ENCODE measurements at regions not wholly inside any gene's neighbourhood (a gene's known extent, or its start where the extent isn't known, plus 50 kb on each side); places are given as distances from the start of the nearest gene placed in this dataset.

GRCh38 chr4:156505341-156505955 is 466.2 kb downstream of the PDGFC start:
- no peak for DNase-seq (ENCODE audit: extremely low read depth, low read depth)

GRCh38 chr4:156503119-156503518 is 468.5 kb downstream of the PDGFC start:
- no peak for DNase-seq (ENCODE audit: extremely low read depth, low read depth)

DNA sequence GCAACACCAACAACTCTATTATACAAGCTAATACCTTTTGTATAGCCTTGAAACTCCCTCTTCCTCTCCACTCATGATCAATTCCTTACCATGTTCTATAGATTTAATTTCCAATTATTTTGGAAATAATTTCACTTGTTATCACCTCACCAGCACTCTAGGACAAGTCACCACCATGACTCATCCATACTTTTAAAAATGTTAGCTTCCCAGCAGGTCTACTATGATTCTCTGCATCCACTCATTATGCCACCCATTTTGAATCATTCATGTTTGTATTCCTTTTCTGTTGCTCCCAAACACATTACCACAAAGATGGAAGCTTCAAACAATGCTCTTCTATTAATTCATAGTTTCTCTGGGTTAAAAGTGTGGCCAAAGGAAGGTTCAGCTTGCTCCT is 469.6 kb downstream of the PDGFC start:
- no peak for DNase-seq (ENCODE audit: extremely low read depth, low read depth)

DNA sequence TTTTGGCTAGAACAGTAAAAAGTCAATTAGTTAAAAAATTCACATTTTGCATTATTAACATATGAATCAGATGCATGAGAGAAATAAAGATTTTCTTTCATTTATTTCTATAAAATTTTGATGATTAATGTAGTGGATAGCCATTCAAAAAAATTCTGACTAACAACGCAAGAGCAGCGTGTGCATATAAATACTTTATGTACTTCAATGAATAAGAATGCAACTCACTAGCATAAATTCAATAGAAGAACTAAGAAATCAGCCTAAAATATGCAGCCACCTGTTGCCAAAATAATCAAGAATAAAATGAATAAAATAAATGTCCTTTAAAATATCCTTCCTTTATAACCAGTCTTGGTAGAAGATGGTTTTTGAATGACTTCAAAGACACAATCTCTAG is 471.9 kb downstream of the PDGFC start:
- no peak for DNase-seq (ENCODE audit: extremely low read depth, low read depth)

- no peak for DNase-seq (ENCODE audit: extremely low read depth, low read depth)
Measured at GRCh38 chr4:156497486-156497885, 474.1 kb downstream of the PDGFC start.

DNA sequence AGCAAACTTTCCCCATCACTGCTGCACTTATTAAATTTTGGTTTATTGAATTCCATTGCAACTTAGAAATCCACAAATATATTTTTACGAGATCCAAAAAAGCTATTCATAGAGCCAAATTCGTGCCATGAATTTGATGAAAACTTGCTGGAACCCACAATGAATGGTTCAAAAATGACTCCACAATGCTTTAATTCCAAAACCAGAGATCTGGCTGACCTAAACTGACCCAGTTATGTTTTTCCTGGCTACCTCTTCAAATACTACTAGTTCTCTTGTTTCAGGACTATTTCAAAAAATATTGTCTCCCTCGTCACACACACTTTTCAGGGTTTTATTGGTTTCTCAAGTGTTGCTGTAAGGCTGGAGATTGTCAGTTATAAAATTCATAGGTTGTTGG is 474.8 kb downstream of the PDGFC start:
- DNase-seq (ENCODE audit: extremely low read depth, low read depth) = no peak

- no peak for DNase-seq (ENCODE audit: extremely low read depth, low read depth)
Measured at GRCh38 chr4:156495836-156496235, 475.8 kb downstream of the PDGFC start.

GRCh38 chr4:156495091-156495490 is 476.5 kb downstream of the PDGFC start:
- DNase-seq (ENCODE audit: extremely low read depth, low read depth) = no peak

- DNase-seq (ENCODE audit: extremely low read depth, low read depth) = no peak
Measured at GRCh38 chr4:156493858-156494257, 477.7 kb downstream of the PDGFC start.

DNA sequence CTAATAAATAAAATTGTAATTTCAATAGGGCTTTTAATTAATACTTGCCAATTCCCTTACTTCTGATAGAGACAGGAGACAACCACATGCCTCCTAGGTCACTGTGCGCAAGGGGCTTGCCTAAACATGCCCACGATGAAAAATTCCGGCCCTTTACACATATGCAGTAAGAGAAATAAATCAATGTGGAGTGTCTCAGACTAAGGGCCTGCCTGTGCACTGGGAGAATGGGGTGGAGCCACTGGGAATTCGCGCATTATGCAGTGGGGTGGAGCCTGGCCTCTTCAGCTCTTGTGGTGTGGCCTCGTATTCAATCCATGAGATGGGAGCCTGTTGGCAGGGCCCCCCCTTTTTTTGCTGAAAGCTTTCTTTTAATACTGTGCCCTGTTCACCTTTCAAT is 484.5 kb downstream of the PDGFC start:
- DNase-seq (ENCODE audit: extremely low read depth, low read depth) = no peak

GRCh38 chr4:156481845-156482244 is 489.8 kb downstream of the PDGFC start:
- no peak for DNase-seq (ENCODE audit: extremely low read depth, low read depth)

GRCh38 chr4:156477636-156478035 is 494.0 kb downstream of the PDGFC start:
- DNase-seq (ENCODE audit: extremely low read depth, low read depth) = no peak

DNA sequence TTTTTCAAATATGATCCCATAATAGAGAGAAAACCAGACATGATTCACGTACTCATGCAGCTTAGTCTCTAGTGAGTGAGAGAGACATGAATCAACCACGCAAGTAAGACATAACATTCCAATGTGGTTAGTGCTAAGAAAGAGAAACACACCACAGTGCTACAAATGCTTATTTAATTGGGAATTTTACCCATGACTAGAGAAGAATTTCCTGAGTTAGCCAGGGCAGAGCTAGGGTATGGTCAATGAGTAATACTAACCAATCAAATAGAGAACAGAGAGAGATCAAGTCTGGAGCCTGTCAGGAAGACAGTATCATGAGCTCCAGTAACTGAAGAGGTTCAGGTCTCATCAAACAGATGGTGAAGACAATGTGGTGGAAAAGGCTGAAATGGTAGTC is 495.2 kb downstream of the PDGFC start:
- peak; percentile 45 for DNase-seq (ENCODE audit: extremely low read depth, low read depth)

DNA sequence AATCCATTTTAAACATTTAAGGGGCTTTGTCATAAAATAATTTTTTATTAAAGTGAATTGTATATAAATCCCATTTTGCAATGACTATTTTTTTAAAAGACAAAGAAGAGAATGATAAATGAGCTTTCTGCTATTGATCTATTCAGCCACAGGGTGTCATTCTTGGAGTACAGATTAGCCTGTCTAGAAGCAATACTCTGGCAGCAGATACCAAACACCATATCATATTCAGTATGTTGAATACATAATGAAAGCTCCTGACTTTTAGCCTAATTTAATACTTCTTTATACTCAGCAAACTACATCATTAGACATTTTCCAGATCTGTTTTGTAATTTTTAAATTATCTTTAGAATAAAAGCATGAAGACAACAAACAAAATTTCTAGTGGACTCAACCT is 496.3 kb downstream of the PDGFC start:
- peak; percentile 24 for DNase-seq (ENCODE audit: extremely low read depth, low read depth)

DNA sequence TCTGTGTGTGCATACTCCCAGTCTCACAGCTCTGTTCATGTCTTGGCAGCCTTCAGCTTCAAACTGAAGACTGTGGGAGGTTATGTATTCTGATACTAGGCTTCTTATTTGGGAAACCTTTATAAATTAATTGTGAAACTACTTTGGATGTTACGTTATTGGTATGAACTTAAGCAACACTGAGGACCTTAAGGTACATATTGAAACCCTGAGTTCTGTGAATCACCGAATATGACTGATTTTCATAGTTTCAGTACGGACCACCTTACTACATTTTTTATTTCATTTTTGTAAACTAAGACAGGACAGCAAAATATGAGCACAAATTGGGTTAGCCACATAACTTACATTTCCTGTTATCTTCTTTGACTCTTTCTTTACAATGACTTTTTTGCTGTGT is 498.4 kb downstream of the PDGFC start:
- no peak for DNase-seq (ENCODE audit: extremely low read depth, low read depth)

DNA sequence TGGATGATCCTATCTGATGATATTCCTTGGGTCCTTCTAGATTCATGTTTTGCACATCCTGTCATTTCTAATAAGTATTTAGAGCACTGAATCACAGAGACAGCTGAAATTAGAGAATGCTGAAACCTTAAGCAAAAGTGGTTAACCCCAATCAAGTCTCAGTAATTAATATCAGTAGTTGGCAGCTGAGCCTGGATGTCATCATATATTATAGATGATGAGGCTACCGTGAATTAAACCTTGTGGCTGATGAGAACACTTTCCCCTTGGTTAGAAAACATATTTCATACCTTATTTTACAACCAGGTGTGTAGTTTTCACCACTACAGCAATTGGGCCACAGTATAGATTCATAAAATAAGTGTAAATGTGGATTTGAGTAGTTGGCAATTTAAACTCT is 499.0 kb downstream of the PDGFC start:
- DNase-seq (ENCODE audit: extremely low read depth, low read depth) = no peak

DNA sequence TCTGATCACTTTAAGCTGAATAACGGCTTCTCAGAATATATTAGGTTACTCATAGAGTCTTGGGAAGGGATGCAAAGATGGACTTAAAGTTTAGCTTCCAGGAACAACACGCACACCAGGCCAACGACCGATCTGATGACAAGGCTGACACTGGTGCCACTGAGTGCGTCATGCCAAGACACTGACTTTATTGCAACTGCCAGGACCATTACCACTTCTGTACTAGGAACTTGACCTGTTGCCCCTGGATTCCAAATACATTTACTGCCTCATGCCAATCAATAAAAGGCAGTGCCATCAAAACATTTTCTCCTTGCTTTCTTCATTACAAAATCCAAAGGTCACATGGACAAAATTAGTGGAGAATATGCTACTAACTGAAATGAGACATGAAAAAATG is 505.9 kb upstream of the CTSO start:
- no peak for DNase-seq (ENCODE audit: extremely low read depth, low read depth)

DNA sequence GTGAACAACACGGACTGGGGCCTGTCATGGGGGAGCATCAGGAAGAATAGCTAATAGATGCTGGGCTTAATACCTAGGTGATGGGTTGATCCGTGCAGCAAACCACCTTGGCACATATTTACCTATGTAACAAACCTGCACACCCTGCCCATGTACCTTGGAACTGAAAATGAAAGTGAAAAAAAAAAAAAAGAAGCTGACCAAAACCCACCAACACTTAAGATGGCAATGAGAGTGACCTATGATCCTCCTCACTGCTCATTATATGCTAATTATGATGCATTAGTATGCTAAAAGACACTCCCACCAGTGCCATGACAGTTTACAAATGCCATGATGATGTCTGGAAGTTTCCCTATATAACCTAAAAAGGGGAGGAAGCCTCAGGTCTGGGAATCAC is 503.2 kb upstream of the CTSO start:
- no peak for DNase-seq (ENCODE audit: extremely low read depth, low read depth)

DNA sequence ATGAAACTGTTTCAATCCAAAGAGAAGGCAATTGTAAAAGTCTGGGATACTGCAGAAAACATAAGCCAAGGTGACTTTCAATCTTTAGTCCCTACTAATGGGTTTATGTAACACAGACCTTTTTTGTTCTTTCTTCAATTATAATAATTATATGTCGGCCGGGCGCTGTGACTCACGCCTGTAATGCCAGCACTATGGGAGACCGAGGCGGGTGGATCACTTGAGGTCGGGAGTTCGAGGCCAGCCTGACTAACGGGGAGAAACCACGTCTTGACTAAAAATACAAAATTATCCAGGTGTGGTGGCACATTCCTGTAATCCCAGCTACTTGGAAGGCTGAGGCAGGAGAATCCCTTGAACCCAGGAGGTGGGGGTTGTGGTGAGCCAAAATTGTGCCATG is 489.8 kb upstream of the CTSO start:
- DNase-seq (ENCODE audit: extremely low read depth, low read depth) = no peak

- no peak for DNase-seq (ENCODE audit: extremely low read depth, low read depth)
Measured at GRCh38 chr4:156442912-156443311, 489.2 kb upstream of the CTSO start.

DNA sequence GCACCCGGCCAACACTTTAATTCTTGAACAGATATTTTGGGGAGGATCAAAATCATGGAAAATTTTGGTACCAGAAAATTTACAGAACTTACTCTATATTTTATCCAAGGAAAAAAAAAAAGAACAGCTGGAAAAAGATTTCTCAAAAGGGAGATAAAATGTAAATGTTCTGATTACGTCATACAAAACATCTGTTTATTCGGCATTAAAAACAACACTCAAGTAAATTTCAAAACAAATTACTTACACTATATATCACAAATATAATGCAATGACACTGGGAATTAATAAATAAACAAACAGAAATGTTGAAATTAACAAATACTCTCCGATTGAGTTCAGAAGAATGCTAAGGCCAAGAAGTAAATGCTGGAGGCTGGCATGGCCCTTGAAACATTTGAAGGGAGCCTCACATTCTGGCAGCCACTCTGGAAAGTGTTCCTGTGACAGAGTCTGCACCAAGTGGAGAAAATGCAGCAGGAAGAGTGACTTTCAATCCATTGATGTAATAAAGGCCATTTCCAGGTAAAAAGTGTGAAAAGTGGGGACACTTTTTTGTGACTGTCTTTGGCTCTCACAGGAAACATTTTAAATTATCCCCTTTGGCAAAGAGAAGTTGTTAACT is 486.0 kb upstream of the CTSO start:
- no peak for DNase-seq (ENCODE audit: extremely low read depth, low read depth)

DNA sequence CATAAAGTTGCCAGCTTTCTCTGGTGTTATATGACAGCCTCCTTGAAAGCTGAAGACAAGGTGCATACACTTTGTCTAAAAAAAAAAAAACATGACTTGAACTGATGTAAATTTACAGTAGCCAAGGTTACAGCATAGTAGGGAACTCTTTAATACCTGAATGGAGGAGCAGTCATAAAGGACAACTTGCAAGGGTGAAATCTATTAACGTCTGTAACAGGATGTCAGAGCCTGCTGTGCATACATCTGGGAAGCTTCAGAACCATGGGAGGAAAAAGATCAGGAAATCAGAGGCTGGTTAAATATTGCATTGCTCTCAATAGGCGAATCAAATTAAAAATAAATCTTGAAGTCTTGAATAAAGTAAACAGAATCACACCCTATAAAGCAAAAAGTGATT is 484.0 kb upstream of the CTSO start:
- DNase-seq (ENCODE audit: extremely low read depth, low read depth) = no peak

DNA sequence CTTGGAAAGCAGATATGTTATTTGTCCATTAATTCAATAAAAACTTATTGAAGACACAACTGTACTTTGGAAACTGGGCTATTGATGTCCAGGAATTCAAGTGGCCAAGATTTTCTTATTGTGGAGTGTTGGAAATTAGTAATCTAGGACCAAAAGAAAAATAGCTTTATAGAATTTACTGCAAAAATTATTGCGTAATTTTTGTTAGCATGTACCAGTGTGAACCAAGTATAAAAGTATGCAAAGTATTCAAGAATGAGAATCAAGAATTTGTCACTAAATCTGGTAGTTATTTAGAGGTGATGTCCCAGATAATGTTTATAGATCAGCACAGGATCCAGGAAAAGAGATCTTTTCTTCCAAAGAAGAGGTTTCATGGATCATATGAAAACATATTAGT is 468.9 kb upstream of the CTSO start:
- no peak for DNase-seq (ENCODE audit: extremely low read depth, low read depth)
